CD14-positive monocyte (primary cell): ENCODE measurements at regions not wholly inside any gene's neighbourhood (a gene's known extent, or its start where the extent isn't known, plus 50 kb on each side); places are given as distances from the start of the nearest gene placed in this dataset.
A peak's percentile ranks its signal among the peaks of the same experiment; 100 is the strongest.

Source experiments
- DNase-seq, 3 donors: peaks; one replicate each; pipeline ENCODE4 v3.0.0-alpha.2; 2011 to 2022
- H2AFZ ChIP-seq: 2 replicates; pipeline ENCODE4 v1.6.0; 2012; ENCODE audit warnings: mild to moderate bottlenecking, low read depth, low read length, inconsistent platforms; ENCODE audit not compliant: insufficient read depth, poor library complexity, severe bottlenecking
- H3K27ac ChIP-seq, 2 donors: 1 replicate in 1 of 2; 2 replicates in 1 of 2; pipeline ENCODE4 v1.5.1; 2012 to 2013; ENCODE audit warnings: low read length in 2 of 2, control low read depth in 1 of 2, inconsistent platforms in 1 of 2, low read depth in 1 of 2, mild to moderate bottlenecking in 1 of 2
- H3K27me3 ChIP-seq, 2 donors: one replicate each; pipeline versions ENCODE4 v1.6.0 to v1.6.1; 2011 to 2013; ENCODE audit warnings: low read length in 2 of 2; ENCODE audit not compliant: control insufficient read depth in 2 of 2, insufficient read depth in 2 of 2
- H3K36me3 ChIP-seq, 2 donors: replicated peaks in 1 of 2; 1 replicate in 1 of 2; 2 replicates in 1 of 2; pipeline versions ENCODE4 v1.5.1 to v1.6.1; 2012 to 2013; ENCODE audit warnings: low read length in 2 of 2, control low read depth in 1 of 2, inconsistent platforms in 1 of 2, mild to moderate bottlenecking in 1 of 2; ENCODE audit not compliant: insufficient read depth in 2 of 2, control insufficient read depth in 1 of 2
- H3K4me1 ChIP-seq, 2 donors: 1 replicate in 1 of 2; 2 replicates in 1 of 2; pipeline versions ENCODE4 v1.5.1 to v1.6.1; 2012 to 2013; ENCODE audit warnings: low read length in 2 of 2, control low read depth in 1 of 2, inconsistent platforms in 1 of 2, mild to moderate bottlenecking in 1 of 2, moderate library complexity in 1 of 2; ENCODE audit not compliant: insufficient read depth in 2 of 2, control insufficient read depth in 1 of 2
- H3K4me2 ChIP-seq: replicated peaks from 2 replicates; pipeline ENCODE3; 2012; ENCODE audit warnings: low read length, moderate library complexity, mild to moderate bottlenecking; ENCODE audit not compliant: poor library complexity, severe bottlenecking; ENCODE audit errors: extremely low read depth
- H3K4me3 ChIP-seq, 3 experiments: fragments of 200-600 bp in 1 of 3; sonication (generic) in 1 of 3; replicated peaks in 1 of 3; 1 replicate in 2 of 3; 2 replicates in 1 of 3; pipeline ENCODE4 v1.5.1; 2011 to 2013; ENCODE audit warnings: low read length in 3 of 3, mild to moderate bottlenecking in 3 of 3, control low read depth in 2 of 3, low read depth in 2 of 3, inconsistent platforms in 1 of 3, moderate library complexity in 1 of 3
- H3K79me2 ChIP-seq: 2 replicates; pipeline ENCODE4 v1.6.0; 2012; ENCODE audit warnings: mild to moderate bottlenecking, control low read depth, inconsistent platforms, low read length, moderate library complexity; ENCODE audit not compliant: insufficient read depth
- H3K9ac ChIP-seq: 2 replicates; pipeline ENCODE4 v1.6.0; 2017; ENCODE audit warnings: low read length, mild to moderate bottlenecking; ENCODE audit not compliant: insufficient read depth, poor library complexity, severe bottlenecking
- H3K9me3 ChIP-seq, 2 donors: replicated peaks in 1 of 2; 1 replicate in 1 of 2; 2 replicates in 1 of 2; pipeline versions ENCODE4 v1.5.1 to v1.6.1; 2012 to 2013; ENCODE audit warnings: low read length in 2 of 2, control low read depth in 1 of 2; ENCODE audit not compliant: control insufficient read depth in 1 of 2, insufficient read depth in 1 of 2
- H4K20me1 ChIP-seq: 2 replicates; pipeline ENCODE4 v1.6.0; 2012; ENCODE audit warnings: mild to moderate bottlenecking, low read length, control low read depth, moderate library complexity; ENCODE audit not compliant: insufficient read depth
- H3K27ac Mint-ChIP-seq, 7 donors: one replicate each; pipeline ENCODE4 v1.8.0; 2020; ENCODE audit warnings: mild to moderate bottlenecking in 7 of 7, mixed read lengths in 7 of 7, moderate library complexity in 6 of 7, inconsistent platforms in 2 of 7
- H3K27me3 Mint-ChIP-seq, 3 donors: one replicate each; pipeline ENCODE4 v1.8.0; 2021 to 2022; ENCODE audit warnings: low read depth in 3 of 3, mild to moderate bottlenecking in 3 of 3, mixed read lengths in 3 of 3, moderate library complexity in 3 of 3, inconsistent platforms in 1 of 3
- H3K36me3 Mint-ChIP-seq, 2 donors: one replicate each; pipeline ENCODE4 v1.8.0; 2020; ENCODE audit warnings: mixed read lengths in 2 of 2, inconsistent platforms in 1 of 2, mild to moderate bottlenecking in 1 of 2
- H3K4me1 Mint-ChIP-seq: one replicate; pipeline ENCODE4 v1.8.0; 2020; ENCODE audit warnings: mild to moderate bottlenecking, mixed read lengths
- H3K4me3 Mint-ChIP-seq, 2 donors: one replicate each; pipeline ENCODE4 v1.8.0; 2020; ENCODE audit warnings: mild to moderate bottlenecking in 2 of 2, mixed read lengths in 2 of 2, moderate library complexity in 1 of 2
- H3K9me3 Mint-ChIP-seq, 7 donors: one replicate each; pipeline ENCODE4 v1.8.0; 2020 to 2022; ENCODE audit warnings: mixed read lengths in 7 of 7, mild to moderate bottlenecking in 6 of 7, moderate library complexity in 6 of 7, inconsistent platforms in 2 of 7
- CTCF ChIP-seq: fragments of 200-600 bp; IDR thresholded peaks from one replicate; pipeline ENCODE4 v1.8.0; 2022; ENCODE audit warnings: antibody characterized with exemption, mild to moderate bottlenecking
- WGBS: methylation state at CpG from one replicate; pipeline ENCODE4 v1.1.5; 2013; ENCODE audit warnings: missing lambda C conversion rate; ENCODE audit not compliant: insufficient coverage; 5-methylcytosine and 5-hydroxymethylcytosine counted together
- intact Hi-C, 2 donors: fragments of 100-400 bp; cut with micrococcal nuclease; formaldehyde crosslinking; loops; one replicate each; pipeline versions ENCODE4 v1.15.0 to v1.15.1; 2023

GRCh38 chr10:128206676-128207075 lies 80.5 kb upstream of the MKI67 start:
- H3K4me3 Mint-ChIP-seq = no peak overlapping the region

GRCh38 chr10:128209862-128210214 lies 83.6 kb upstream of the MKI67 start:
- intact Hi-C loops = loop anchor here in 1 of 2 donors (10.0 kb wide), 1 partner anchor 75 kb away; no protein-coding TSS in a partner anchor
- Histone ChIP-seq H3K4me2 (peak overlapping the region; percentile 79), H3K79me2 (no peaks in the 10 kb centered on the region), H4K20me1 (no peaks in the 10 kb centered on the region), H3K4me3 (peak overlapping the region in 1 of 3 experiments; percentile 87), H3K4me1 (peaks cover 13 to 16% of the 10 kb centered on the region in 2 donors), H2AFZ (no peak overlapping the region), H3K36me3 (no peaks in the 10 kb centered on the region), H3K27ac (no peak overlapping the region), H3K9me3 (no peaks in the 10 kb centered on the region), H3K27me3 (no peaks in the 10 kb centered on the region), H3K9ac (no peak overlapping the region)
- no peak for TF ChIP-seq CTCF
- Mint-ChIP-seq H3K27ac (no peak overlapping the region), H3K27me3 (peaks cover 6 to 25% (median 21%) of the 10 kb centered on the region in 3 donors), H3K9me3 (peaks cover 0 to 11% (median 0%) of the 10 kb centered on the region in 7 donors), H3K36me3 (peaks cover 0 to 3% of the 10 kb centered on the region in 2 donors), H3K4me3 (peak overlapping the region; percentile 51 to 73), H3K4me1 (peaks cover 13% of the 10 kb centered on the region)
- WGBS = 68% methylated on average over 8 of the region's 13 CpGs
- no peak for DNase-seq

More at GRCh38 chr10:128206676-128207075, 80.5 kb upstream of the MKI67 start:
- no peak overlapping the region for H3K4me2 ChIP-seq
- Mint-ChIP-seq H3K27ac (no peak overlapping the region), H3K27me3 (peaks cover 4 to 17% (median 17%) of the 10 kb centered on the region in 3 donors), H3K9me3 (peaks cover 4 to 23% (median 16%) of the 10 kb centered on the region in 7 donors), H3K36me3 (peaks cover 0 to 1% of the 10 kb centered on the region in 2 donors), H3K4me1 (peaks cover 8% of the 10 kb centered on the region)
- no peaks in the 10 kb centered on the region for H3K27me3 ChIP-seq
- no peak for DNase-seq
- intact Hi-C loops = loop anchor here in 1 of 2 donors (10.0 kb wide), 1 partner anchor 72 kb away; no protein-coding TSS in a partner anchor
- H2AFZ ChIP-seq = no peak overlapping the region
- no peak for TF ChIP-seq CTCF
- no peaks in the 10 kb centered on the region for H3K36me3 ChIP-seq
- H4K20me1 ChIP-seq = no peaks in the 10 kb centered on the region
- H3K4me3 ChIP-seq = no peak overlapping the region
- H3K27ac ChIP-seq = no peak overlapping the region
- peaks cover 8 to 12% of the 10 kb centered on the region in 2 donors for H3K4me1 ChIP-seq
- peaks cover 4 to 12% of the 10 kb centered on the region in 2 donors for H3K9me3 ChIP-seq
- WGBS = 100% methylated on average over 4 of the region's 4 CpGs
- no peak overlapping the region for H3K9ac ChIP-seq
- H3K79me2 ChIP-seq = no peaks in the 10 kb centered on the region
